Loucy (cell line): ENCODE measurements at regions not wholly inside any gene's neighbourhood (a gene's known extent, or its start where the extent isn't known, plus 50 kb on each side); places are given as distances from the start of the nearest gene placed in this dataset.

ENCODE experiments used
- CTCF ChIP-seq: fragments of 200-600 bp; sonication (generic); conservative IDR thresholded peaks from 2 replicates; pipeline ENCODE4 v1.5.1; 2014; ENCODE audit warnings: mild to moderate bottlenecking, antibody characterized with exemption, low read length
- EZH2phosphoT487 ChIP-seq: fragments of 200-600 bp; IDR thresholded peaks from 2 replicates; pipeline ENCODE4 v1.6.1; 2018; ENCODE audit warnings: antibody characterized with exemption, mild to moderate bottlenecking, moderate library complexity, borderline replicate concordance

DNA sequence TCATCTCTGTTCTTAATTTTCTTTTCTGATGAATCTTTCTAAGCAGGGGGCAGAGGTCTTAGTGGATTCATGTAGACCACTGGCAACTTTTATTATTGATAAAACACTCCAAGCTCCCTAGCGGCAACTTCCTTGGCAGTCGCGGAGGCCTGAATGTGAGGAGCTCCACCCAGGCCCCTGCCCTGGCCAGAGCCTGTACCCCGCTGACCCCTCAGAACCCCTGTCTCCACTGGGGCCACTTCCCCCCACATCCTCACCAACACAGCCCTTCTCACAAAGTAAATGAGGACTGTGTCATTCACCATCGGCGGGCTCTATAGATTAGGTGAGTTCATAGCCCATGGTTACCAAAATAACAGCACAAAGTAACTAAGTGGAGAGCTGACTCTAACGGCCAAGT, 111.6 kb downstream of the TPRA1 start:
- no peak for TF ChIP-seq CTCF
- TF ChIP-seq EZH2phosphoT487: no peak
